ENCODE measurements at regions not wholly inside any gene's neighbourhood (a gene's known extent, or its start where the extent isn't known, plus 50 kb on each side); places are given as distances from the start of the nearest gene placed in this dataset.

- H3K9me3 Mint-ChIP-seq = peaks cover 8% of the 10 kb centered on the region; the same call in 2 of the 3 replicates
- H3F3A ChIP-seq (replicated peaks; ENCODE audit: low read depth) = no peaks in the 10 kb centered on the region
- no peak for ATAC-seq
- no peaks in the 10 kb centered on the region for H3K79me2 ChIP-seq (replicated peaks; ENCODE audit: insufficient read depth)
- no peak overlapping the region for H3K4me3 ChIP-seq
- no peaks in the 10 kb centered on the region for H3K27me3 ChIP-seq (ENCODE audit: insufficient read depth)
- no peaks in the 10 kb centered on the region for H3K36me3 ChIP-seq (ENCODE audit: insufficient read depth)
- H3K4me1 Mint-ChIP-seq = no peaks in the 10 kb centered on the region
- no peak overlapping the region for H3K27ac Mint-ChIP-seq
- no peak overlapping the region for H2AFZ ChIP-seq
- TF ChIP-seq EZH2phosphoT487 (IDR thresholded peaks at IDR 0.05; ENCODE audit: unreplicated experiment) (no peak), CTCF (conservative IDR thresholded peaks at IDR 0.05; ENCODE audit: low read depth in 2 of 2) (no peak), ETS1 (IDR thresholded peaks at IDR 0.05) (no peak), POLR2AphosphoS5 (IDR thresholded peaks at IDR 0.05; ENCODE audit: low read depth) (no peak), REST (IDR thresholded peaks at IDR 0.05; ENCODE audit: unreplicated experiment) (no peak), CREB1 (CRISPR knock-in tag; IDR thresholded peaks at IDR 0.05; ENCODE audit: low read depth) (no peak), STAT1 (IDR thresholded peaks at IDR 0.05; ENCODE audit: unreplicated experiment) (no peak), ZNF114 (CRISPR knock-in tag; IDR thresholded peaks at IDR 0.05) (no peak)
- no peak overlapping the region for H3K4me2 ChIP-seq
- no peaks in the 10 kb centered on the region for H3K4me1 ChIP-seq (ENCODE audit: insufficient read depth)
- H3K27ac ChIP-seq (ENCODE audit: low read depth) = no peak overlapping the region
- no peak overlapping the region for H3K4me3 Mint-ChIP-seq
- H3K36me3 Mint-ChIP-seq (ENCODE audit: low read depth) = 0 out of 3 replicates have a peak, but pooled peaks cover 3% of the 10 kb centered on the region
- no peaks in the 10 kb centered on the region for H3K27me3 Mint-ChIP-seq (ENCODE audit: insufficient read depth, low read depth, poor library complexity)
- 0 out of 2 replicates have a peak, but pooled peaks cover 2% of the 10 kb centered on the region for H3K9me2 ChIP-seq (ENCODE audit: insufficient read depth)
- no peak for DNase-seq (ENCODE audit: low spot score)
- H4K20me1 ChIP-seq (replicated peaks; ENCODE audit: insufficient read depth) = no peaks in the 10 kb centered on the region
Measured at GRCh38 chr2:147502711-147503290, 342.0 kb upstream of the ACVR2A start.

- Mint-ChIP-seq H3K27ac (no peak overlapping the region), H3K9me3 (peaks cover 4% of the 10 kb centered on the region; the same call in 1 of the 3 replicates), H3K36me3 (ENCODE audit: low read depth) (0 out of 3 replicates have a peak, but pooled peaks cover 3% of the 10 kb centered on the region), H3K4me3 (no peak overlapping the region), H3K4me1 (no peaks in the 10 kb centered on the region), H3K27me3 (ENCODE audit: insufficient read depth, low read depth, poor library complexity) (no peaks in the 10 kb centered on the region)
- Histone ChIP-seq H2AFZ (no peak overlapping the region), H3K4me2 (no peak overlapping the region), H3K27me3 (ENCODE audit: insufficient read depth) (no peaks in the 10 kb centered on the region), H3K4me3 (no peak overlapping the region), H3K27ac (ENCODE audit: low read depth) (no peak overlapping the region), H3F3A (replicated peaks; ENCODE audit: low read depth) (no peaks in the 10 kb centered on the region), H4K20me1 (replicated peaks; ENCODE audit: insufficient read depth) (no peaks in the 10 kb centered on the region), H3K9me2 (ENCODE audit: insufficient read depth) (0 out of 2 replicates have a peak, but pooled peaks cover 2% of the 10 kb centered on the region), H3K36me3 (ENCODE audit: insufficient read depth) (no peaks in the 10 kb centered on the region), H3K4me1 (ENCODE audit: insufficient read depth) (no peaks in the 10 kb centered on the region), H3K79me2 (replicated peaks; ENCODE audit: insufficient read depth) (no peaks in the 10 kb centered on the region)
- ATAC-seq (no peak), DNase-seq (ENCODE audit: low spot score) (no peak)
- TF ChIP-seq ZNF331 (CRISPR knock-in tag; IDR thresholded peaks at IDR 0.05; ENCODE audit: low read depth) = no peak
- no peak for TF ChIP-seq STAT1 (IDR thresholded peaks at IDR 0.05; ENCODE audit: unreplicated experiment)
Measured at GRCh38 chr2:147501968-147502367, 342.9 kb upstream of the ACVR2A start.

All from GM23338 (cell line).